H1 (cell line): ENCODE measurements at regions not wholly inside any gene's neighbourhood (a gene's known extent, or its start where the extent isn't known, plus 50 kb on each side); places are given as distances from the start of the nearest gene placed in this dataset.

Experiments
- CTCF ChIA-PET: fragments of 300-600 bp; sonication (Branson Sonifier 250); formaldehyde crosslinking; loops from one replicate; lab custom pipeline; 2021; ENCODE audit not compliant: partially characterized antibody; lab: Charles Lee
- POLR2A ChIA-PET: fragments of 300-600 bp; sonication (Branson Sonifier 250); formaldehyde crosslinking; loops from one replicate; lab custom pipeline; 2021; ENCODE audit warnings: inconsistent platforms; ENCODE audit not compliant: partially characterized antibody; lab: Charles Lee
- DNase-seq, 2 experiments: peaks; one replicate each; pipeline versions ENCODE4 v3.0.0 to v3.0.0-alpha.2; 2010 to 2022; ENCODE audit warnings: low spot score in 2 of 2, low read depth in 1 of 2, mixed read lengths in 1 of 2
- FAIRE-seq: peaks from 2 replicates; lab custom pipeline; 2011; peaks lifted over from hg19 to GRCh38; lab: Jason Lieb, UNC
- H2AFZ ChIP-seq: 2 replicates; pipeline ENCODE4 v1.8.1; 2012; ENCODE audit warnings: low read length, inconsistent platforms
- H2AK5ac ChIP-seq: 2 replicates; pipeline ENCODE4 v1.6.1; 2013; ENCODE audit warnings: low read depth, low read length
- H2BK120ac ChIP-seq: replicated peaks from 2 replicates; pipeline ENCODE3; 2013; ENCODE audit warnings: low read depth, low read length, inconsistent platforms
- H2BK12ac ChIP-seq: 2 replicates; pipeline ENCODE4 v1.6.1; 2013; ENCODE audit warnings: low read depth, low read length
- H2BK15ac ChIP-seq: 2 replicates; pipeline ENCODE4 v1.6.1; 2013; ENCODE audit warnings: low read length
- H2BK20ac ChIP-seq: 2 replicates; pipeline ENCODE4 v1.6.1; 2013; ENCODE audit warnings: low read length
- H2BK5ac ChIP-seq: 2 replicates; pipeline ENCODE4 v1.6.1; 2013; ENCODE audit warnings: low read depth, low read length
- H3K14ac ChIP-seq: 2 replicates; pipeline ENCODE4 v1.6.1; 2013; ENCODE audit warnings: inconsistent platforms; ENCODE audit not compliant: insufficient read length
- H3K18ac ChIP-seq: 2 replicates; pipeline ENCODE4 v1.6.1; 2013; ENCODE audit warnings: low read length; ENCODE audit errors: extremely low read depth
- H3K23ac ChIP-seq: 2 replicates; pipeline ENCODE4 v1.6.1; 2013; ENCODE audit warnings: inconsistent platforms; ENCODE audit not compliant: insufficient read length
- H3K23me2 ChIP-seq: 2 replicates; pipeline ENCODE4 v1.6.1; 2013; ENCODE audit warnings: low read depth, low read length
- H3K27ac ChIP-seq: 2 replicates; pipeline ENCODE4 v1.6.1; 2011; ENCODE audit warnings: low read depth, low read length, inconsistent platforms
- H3K27me3 ChIP-seq, 4 experiments: replicated peaks in 1 of 4; 1 replicate in 1 of 4; 2 replicates in 3 of 4; pipeline versions ENCODE4 v1.6.1 to v1.8.1; 2011 to 2013; ENCODE audit warnings: low read length in 3 of 4, mild to moderate bottlenecking in 3 of 4, inconsistent platforms in 2 of 4, mixed read lengths in 2 of 4, moderate library complexity in 1 of 4; ENCODE audit not compliant: control insufficient read depth in 3 of 4, insufficient read depth in 3 of 4; ENCODE audit errors: extremely low read depth in 1 of 4
- H3K36me3 ChIP-seq, 4 experiments: 2 replicates each; pipeline versions ENCODE4 v1.6.1 to v1.8.1; 2011 to 2013; ENCODE audit warnings: mild to moderate bottlenecking in 4 of 4, low read length in 3 of 4, moderate library complexity in 2 of 4, control low read depth in 1 of 4, inconsistent platforms in 1 of 4; ENCODE audit not compliant: insufficient read depth in 4 of 4, control insufficient read depth in 2 of 4
- H3K4ac ChIP-seq: replicated peaks from 2 replicates; pipeline ENCODE3; 2013; ENCODE audit warnings: low read length, low read depth, mixed read lengths, inconsistent platforms; ENCODE audit not compliant: insufficient read length
- H3K4me1 ChIP-seq, 4 experiments: replicated peaks in 1 of 4; 1 replicate in 1 of 4; 2 replicates in 3 of 4; pipeline versions ENCODE4 v1.6.1 to v1.8.1; 2011 to 2013; ENCODE audit warnings: low read length in 3 of 4, inconsistent platforms in 2 of 4, mixed read lengths in 1 of 4; ENCODE audit not compliant: insufficient read depth in 4 of 4, control insufficient read depth in 3 of 4
- H3K4me2 ChIP-seq, 2 experiments: 2 replicates each; pipeline versions ENCODE4 v1.6.1 to v1.8.1; 2011 to 2013; ENCODE audit warnings: low read depth in 2 of 2, low read length in 2 of 2, control low read depth in 1 of 2, inconsistent platforms in 1 of 2, mild to moderate bottlenecking in 1 of 2; ENCODE audit not compliant: insufficient read depth in 1 of 2
- H3K4me3 ChIP-seq, 4 experiments: fragments of 200-600, 300-600 bp in 1 of 4; sonication (generic), shearing (Covaris generic), sonication (Bioruptor Twin) in 1 of 4; 2 replicates each; pipeline versions ENCODE4 v1.5.1 to v1.8.1; 2011 to 2016; ENCODE audit warnings: low read length in 4 of 4, low read depth in 3 of 4, control low read depth in 2 of 4, inconsistent platforms in 2 of 4, mild to moderate bottlenecking in 2 of 4, mixed read lengths in 1 of 4, moderate library complexity in 1 of 4; ENCODE audit not compliant: insufficient read depth in 2 of 4; ENCODE audit errors: extremely low read depth in 1 of 4
- H3K56ac ChIP-seq: replicated peaks from 2 replicates; pipeline ENCODE3; 2013; ENCODE audit warnings: low read depth, mild to moderate bottlenecking, mixed read lengths, low read length, inconsistent platforms; ENCODE audit not compliant: insufficient read length
- H3K79me1 ChIP-seq: 2 replicates; pipeline ENCODE4 v1.6.1; 2013; ENCODE audit warnings: low read depth, low read length, control low read depth
- H3K79me2 ChIP-seq, 2 experiments: 2 replicates each; pipeline versions ENCODE4 v1.6.1 to v1.8.1; 2012 to 2013; ENCODE audit warnings: low read length in 2 of 2, mild to moderate bottlenecking in 2 of 2, inconsistent platforms in 1 of 2; ENCODE audit not compliant: insufficient read depth in 2 of 2, control insufficient read depth in 1 of 2
- H3K9ac ChIP-seq, 4 experiments: replicated peaks in 1 of 4; 1 replicate in 1 of 4; 2 replicates in 3 of 4; pipeline versions ENCODE4 v1.6.1 to v1.8.1; 2011 to 2013; ENCODE audit warnings: low read depth in 3 of 4, low read length in 3 of 4, control low read depth in 2 of 4, mild to moderate bottlenecking in 2 of 4, moderate library complexity in 2 of 4, inconsistent platforms in 1 of 4; ENCODE audit errors: extremely low read depth in 1 of 4
- H3K9me3 ChIP-seq, 2 experiments: 2 replicates each; pipeline versions ENCODE4 v1.6.1 to v1.8.1; 2012 to 2013; ENCODE audit warnings: mild to moderate bottlenecking in 2 of 2, moderate library complexity in 2 of 2, control low read depth in 1 of 2, inconsistent platforms in 1 of 2, low read depth in 1 of 2, low read length in 1 of 2, mixed read lengths in 1 of 2; ENCODE audit not compliant: insufficient read depth in 2 of 2
- H4K20me1 ChIP-seq, 2 experiments: replicated peaks in 1 of 2; 2 replicates each; pipeline versions ENCODE3 to v1.8.1; 2011 to 2013; ENCODE audit warnings: inconsistent platforms in 2 of 2, low read length in 2 of 2, mild to moderate bottlenecking in 1 of 2; ENCODE audit not compliant: insufficient read depth in 2 of 2, control insufficient read depth in 1 of 2
- H4K5ac ChIP-seq: 2 replicates; pipeline ENCODE4 v1.6.1; 2013; ENCODE audit warnings: low read length, low read depth, mixed read lengths, inconsistent platforms; ENCODE audit not compliant: insufficient read length
- H4K8ac ChIP-seq: 2 replicates; pipeline ENCODE4 v1.8.0; 2013; ENCODE audit warnings: mild to moderate bottlenecking, moderate library complexity, low read length, inconsistent platforms; ENCODE audit not compliant: insufficient read depth; ENCODE audit errors: extremely low read depth
- H4K91ac ChIP-seq: replicated peaks from 2 replicates; pipeline ENCODE3; 2013; ENCODE audit warnings: low read length, mixed read lengths, inconsistent platforms; ENCODE audit not compliant: insufficient read length
- NRF1 ChIP-seq: IDR thresholded peaks from 2 replicates; pipeline ENCODE4 v1.6.1; 2011; ENCODE audit warnings: mild to moderate bottlenecking, low read depth, low read length, improper control_type of control experiment
- POLR2A ChIP-seq, 2 experiments: IDR thresholded peaks; 1 replicate in 1 of 2; 2 replicates in 1 of 2; pipeline ENCODE4 v1.6.1; 2011; ENCODE audit warnings: low read depth in 2 of 2, low read length in 2 of 2, mild to moderate bottlenecking in 2 of 2; ENCODE audit errors: control extremely low read depth in 1 of 2
- SP1 ChIP-seq: IDR thresholded peaks from 2 replicates; pipeline ENCODE4 v1.6.1; 2011; ENCODE audit warnings: low read depth, low read length
- WGBS, 2 experiments: shearing (Covaris generic) in 1 of 2; methylation state at CpG; one replicate each; pipeline versions ENCODE4 v1.1.6 to v1.1.7; 2013 to 2015; ENCODE audit warnings: low lambda C conversion rate in 2 of 2, mixed read lengths in 2 of 2, inconsistent platforms in 1 of 2, low coverage in 1 of 2, missing lambda C conversion rate in 1 of 2; ENCODE audit not compliant: insufficient replicate concordance in 2 of 2, insufficient coverage in 1 of 2, insufficient read length in 1 of 2; ENCODE audit errors: extremely low coverage in 1 of 2, missing lambda C conversion rate in 1 of 2; 5-methylcytosine and 5-hydroxymethylcytosine counted together
- TF ChIP-seq, protein P1 (sequence below): IDR thresholded peaks from 2 replicates; pipeline ENCODE4 v1.6.1; 2012; ENCODE audit warnings: inconsistent platforms
- TF ChIP-seq, protein P2 (sequence below): IDR thresholded peaks from 2 replicates; pipeline ENCODE4 v1.6.1; 2011; ENCODE audit warnings: low read length, improper control_type of control experiment

DNA sequence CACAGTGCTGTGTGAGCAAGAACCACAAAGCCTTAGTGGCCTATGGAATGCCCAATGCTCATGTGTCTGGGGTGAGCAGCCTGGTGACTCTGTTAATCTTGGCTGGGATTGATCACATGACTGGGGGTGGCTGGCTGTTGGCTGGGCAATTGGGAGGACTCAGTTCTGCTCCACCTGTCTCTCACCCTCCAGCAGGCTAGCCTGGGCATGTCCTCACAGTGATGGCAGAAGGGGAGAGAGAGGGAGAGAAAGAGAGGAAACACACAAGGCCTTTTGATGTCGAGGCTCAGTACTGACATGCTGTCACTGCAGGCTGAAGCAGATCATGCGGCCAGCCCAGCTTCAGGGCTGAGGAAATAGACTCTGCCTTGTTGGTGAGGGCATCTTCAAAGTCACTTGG, 136.8 kb downstream of the TBX5 start:
- H3K36me3 ChIP-seq: no peaks in the 10 kb centered on the region
- FAIRE-seq: no peak
- H3K23me2 ChIP-seq: no peaks in the 10 kb centered on the region
- no peaks in the 10 kb centered on the region for H3K9me3 ChIP-seq
- no peak for DNase-seq
- no peak overlapping the region; the same call in 1 of the 2 replicates for H2BK15ac ChIP-seq
- no peak overlapping the region for H3K14ac ChIP-seq
- TF ChIP-seq, protein P1, sequence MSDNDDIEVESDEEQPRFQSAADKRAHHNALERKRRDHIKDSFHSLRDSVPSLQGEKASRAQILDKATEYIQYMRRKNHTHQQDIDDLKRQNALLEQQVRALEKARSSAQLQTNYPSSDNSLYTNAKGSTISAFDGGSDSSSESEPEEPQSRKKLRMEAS: peak; percentile 70
- TF ChIP-seq, protein P2, sequence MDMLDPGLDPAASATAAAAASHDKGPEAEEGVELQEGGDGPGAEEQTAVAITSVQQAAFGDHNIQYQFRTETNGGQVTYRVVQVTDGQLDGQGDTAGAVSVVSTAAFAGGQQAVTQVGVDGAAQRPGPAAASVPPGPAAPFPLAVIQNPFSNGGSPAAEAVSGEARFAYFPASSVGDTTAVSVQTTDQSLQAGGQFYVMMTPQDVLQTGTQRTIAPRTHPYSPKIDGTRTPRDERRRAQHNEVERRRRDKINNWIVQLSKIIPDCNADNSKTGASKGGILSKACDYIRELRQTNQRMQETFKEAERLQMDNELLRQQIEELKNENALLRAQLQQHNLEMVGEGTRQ: peak; percentile 40; the same call in 1 of the 2 replicates
- TF ChIP-seq POLR2A (IDR thresholded peaks at IDR 0.05; ENCODE audit: control extremely low read depth in 1 of 2, low read depth in 2 of 2, low read length in 2 of 2) (no peak), NRF1 (no peak), SP1 (no peak)
- H3K4me1 ChIP-seq: peaks cover 0 to 16% (median 14%) of the 10 kb centered on the region in 4 experiments; a peak in 6 of 7 replicates
- WGBS, 2 experiments: 100% methylated on average over 2 of the region's 2 CpGs; no CpG with 5 or more reads in 1 of the 2 experiments
- H3K4me2 ChIP-seq: no peak overlapping the region
- peaks cover 0 to 3% (median 0%) of the 10 kb centered on the region in 4 experiments; a peak in 2 of 7 replicates for H3K27me3 ChIP-seq
- no peak overlapping the region; the same call in 1 of the 2 replicates for H4K8ac ChIP-seq
- H3K56ac ChIP-seq: no peak overlapping the region
- peak overlapping the region; percentile 41; the same call in 1 of the 2 replicates for H2BK5ac ChIP-seq
- peak overlapping the region; percentile 15 for H3K18ac ChIP-seq
- H3K79me2 ChIP-seq: no peaks in the 10 kb centered on the region
- no peak overlapping the region for H3K27ac ChIP-seq
- POLR2A ChIA-PET: no interaction called here
- peak overlapping the region; percentile 48; the same call in 1 of the 2 replicates for H2AFZ ChIP-seq
- H4K20me1 ChIP-seq: no peaks in the 10 kb centered on the region
- CTCF ChIA-PET: interaction anchor here (1.1 kb wide), 1 partner anchor 23 kb away, joined by 3 read pairs; no protein-coding TSS in a partner anchor
- H3K23ac ChIP-seq: no peak overlapping the region
- no peaks in the 10 kb centered on the region for H3K79me1 ChIP-seq
- H3K9ac ChIP-seq: no peak overlapping the region
- peak overlapping the region; percentile 94 for H2BK20ac ChIP-seq
- H3K4me3 ChIP-seq: no peak overlapping the region
- H2AK5ac ChIP-seq: no peak overlapping the region
- H4K5ac ChIP-seq: no peak overlapping the region
- peak overlapping the region; percentile 78 for H2BK12ac ChIP-seq
- H4K91ac ChIP-seq: peak overlapping the region; percentile 88
- peak overlapping the region; percentile 15 for H3K4ac ChIP-seq
- peak overlapping the region; percentile 45 for H2BK120ac ChIP-seq
